GM18499 (cell line): ENCODE measurements at regions not wholly inside any gene's neighbourhood (a gene's known extent, or its start where the extent isn't known, plus 50 kb on each side); places are given as distances from the start of the nearest gene placed in this dataset.

Experiments used
- ATAC-seq: cut with Tn5 transposase; IDR thresholded peaks from one replicate; pipeline ENCODE4 v1.9.1; 2021; ENCODE audit warnings: moderate number of reproducible peaks; ENCODE audit not compliant: insufficient read depth, unreplicated experiment

DNA sequence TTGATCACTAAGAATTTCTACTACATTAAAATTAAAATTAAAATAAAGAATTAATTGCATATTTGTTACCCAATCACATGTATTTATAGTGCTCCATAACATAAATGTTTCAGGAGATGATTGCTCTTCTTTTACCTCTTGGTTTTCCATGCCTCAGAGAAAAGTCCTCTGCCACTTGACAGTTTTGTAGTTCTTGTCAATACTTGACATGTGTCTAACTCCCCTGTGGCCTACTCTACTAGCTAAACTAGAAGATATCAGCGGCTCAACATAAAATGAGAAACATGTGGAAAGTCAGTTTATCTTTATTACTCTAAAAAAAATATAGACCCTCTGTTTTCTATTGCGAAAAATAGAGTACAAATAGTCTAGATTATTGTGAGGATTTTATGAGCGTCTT lies 650.6 kb upstream of the NUDT12 start:
- ATAC-seq, result no peak

DNA sequence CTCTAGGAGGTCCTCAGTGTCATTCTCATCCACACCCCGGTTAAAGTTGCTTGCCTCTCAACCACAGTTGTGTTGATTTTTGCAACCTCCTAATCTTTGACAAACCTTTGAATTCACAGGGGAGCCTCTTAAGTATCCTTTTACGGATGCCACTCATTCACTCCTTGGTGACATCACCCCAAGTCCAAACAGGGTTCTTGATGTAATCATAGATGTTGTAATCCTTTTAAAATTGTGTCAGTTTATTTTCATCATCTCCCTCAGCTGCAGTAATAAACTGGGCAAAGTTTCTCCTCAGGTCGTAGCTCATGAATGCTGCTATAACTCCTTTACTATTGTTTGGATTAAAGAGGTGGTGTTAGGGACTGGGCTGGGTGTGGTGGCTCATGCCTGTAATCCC lies 637.2 kb upstream of the NUDT12 start:
- ATAC-seq, result no peak

DNA sequence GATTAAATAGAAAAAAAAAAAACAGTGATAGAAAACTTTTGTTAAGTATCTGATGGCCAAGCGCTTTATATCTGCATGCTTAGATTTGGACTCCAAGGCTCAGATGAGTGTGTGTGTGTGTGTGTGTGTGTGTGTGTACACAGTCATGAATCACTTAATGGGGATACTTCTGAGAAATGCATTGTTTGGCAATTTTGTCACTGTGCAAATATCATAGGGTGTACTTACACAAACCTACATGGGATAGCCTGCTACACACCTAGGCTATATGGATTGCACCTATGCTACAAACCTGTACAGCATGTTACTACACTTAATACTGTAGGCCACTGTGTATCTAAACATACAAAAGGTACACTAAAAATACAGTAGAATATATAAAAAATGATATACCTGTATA lies 635.6 kb upstream of the NUDT12 start:
- no peak for ATAC-seq

DNA sequence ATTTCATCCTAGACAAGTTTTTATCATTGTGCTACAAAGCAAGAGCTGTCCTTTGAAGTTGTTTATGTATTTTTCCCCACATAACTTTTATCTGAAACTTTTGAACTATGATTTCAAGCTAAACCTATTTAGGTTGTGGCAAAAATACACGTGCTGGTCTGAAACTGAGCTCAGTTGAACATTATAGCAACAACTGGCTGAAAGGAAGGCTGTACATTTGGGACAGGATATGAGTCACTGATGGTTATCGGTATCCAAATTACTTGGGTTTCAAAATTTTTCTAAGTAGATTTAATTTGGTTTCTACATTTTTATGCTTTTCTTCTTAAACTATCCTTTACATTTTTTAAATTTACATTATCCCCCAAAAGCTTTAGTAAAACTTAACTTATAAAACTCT lies 627.3 kb upstream of the NUDT12 start:
- ATAC-seq, result no peak

DNA sequence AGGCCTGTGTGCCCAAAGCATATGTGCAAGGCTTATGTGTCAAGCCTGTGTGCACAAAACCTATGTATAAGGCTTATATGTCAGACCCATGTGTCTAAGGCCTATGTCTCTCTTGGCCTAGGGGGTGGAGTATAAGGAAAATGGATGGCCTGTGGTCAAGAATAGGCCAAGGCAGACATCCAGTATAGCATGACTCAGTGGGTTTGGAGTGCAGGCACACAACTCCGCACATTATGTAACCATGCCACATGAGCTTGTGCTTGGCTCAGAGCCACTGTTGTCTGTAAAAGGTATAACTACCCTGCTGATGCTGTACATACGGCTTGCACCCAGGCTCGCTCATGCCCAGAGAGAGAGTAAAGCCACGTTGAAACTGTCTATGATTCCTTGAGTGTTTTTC lies 626.4 kb upstream of the NUDT12 start:
- no peak for ATAC-seq

DNA sequence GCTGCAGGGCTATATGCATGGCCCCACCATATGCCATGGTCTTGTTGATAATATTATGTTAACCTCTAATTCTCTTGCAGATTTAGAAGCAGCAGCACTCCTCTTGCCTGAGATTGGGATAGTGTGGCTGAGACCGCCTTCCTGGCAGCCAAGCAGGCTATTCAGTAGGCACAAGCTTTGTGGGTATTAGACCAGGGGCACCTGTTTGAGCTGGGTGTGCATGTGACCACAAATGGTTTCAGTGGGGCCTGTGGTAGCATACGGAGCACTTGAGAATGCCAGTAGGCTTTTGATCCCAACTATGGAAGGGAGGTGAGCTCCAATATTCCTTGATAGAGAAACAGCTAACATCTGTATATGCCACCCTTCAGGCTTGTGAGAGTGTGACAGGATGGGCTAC lies 625.1 kb upstream of the NUDT12 start:
- no peak for ATAC-seq

DNA sequence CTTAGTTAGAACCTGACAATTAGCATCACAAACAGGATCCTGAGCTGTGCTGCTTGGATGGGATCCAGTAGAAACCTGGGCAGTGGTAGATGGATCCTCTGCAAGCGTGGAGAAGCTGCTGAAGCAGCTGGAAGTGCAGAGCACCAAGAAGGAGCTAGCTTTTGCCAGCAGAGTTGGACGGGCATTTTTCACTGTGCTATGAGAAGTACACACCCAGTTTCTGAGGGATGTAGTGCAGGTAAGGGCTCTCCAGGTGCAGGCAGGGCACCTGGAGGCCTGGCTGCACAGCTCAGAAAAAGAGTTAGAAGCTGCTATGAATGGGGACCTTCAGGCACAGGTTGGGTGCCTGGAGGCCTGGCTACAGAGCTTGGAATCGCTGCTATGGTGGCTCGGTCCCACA lies 623.9 kb upstream of the NUDT12 start:
- ATAC-seq, result no peak

DNA sequence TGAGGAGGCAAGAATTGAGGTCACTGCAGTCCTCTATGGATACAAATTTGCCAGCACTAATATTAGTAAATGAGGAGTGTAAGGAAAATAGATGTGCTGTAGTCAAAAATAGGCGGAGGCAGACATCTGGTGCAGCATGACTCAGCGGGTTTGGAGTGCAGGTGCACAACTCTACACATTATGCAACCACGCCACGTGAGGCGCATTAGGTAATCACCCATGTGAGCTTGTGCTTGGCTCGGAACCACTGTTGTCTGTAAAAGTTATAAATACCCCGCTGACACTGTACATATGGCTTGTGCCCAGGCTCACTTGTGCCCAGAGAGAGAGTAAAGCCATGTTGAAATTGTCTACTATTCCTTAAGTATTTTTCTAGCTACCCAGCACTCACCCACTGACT lies 623.5 kb upstream of the NUDT12 start:
- ATAC-seq, result no peak

DNA sequence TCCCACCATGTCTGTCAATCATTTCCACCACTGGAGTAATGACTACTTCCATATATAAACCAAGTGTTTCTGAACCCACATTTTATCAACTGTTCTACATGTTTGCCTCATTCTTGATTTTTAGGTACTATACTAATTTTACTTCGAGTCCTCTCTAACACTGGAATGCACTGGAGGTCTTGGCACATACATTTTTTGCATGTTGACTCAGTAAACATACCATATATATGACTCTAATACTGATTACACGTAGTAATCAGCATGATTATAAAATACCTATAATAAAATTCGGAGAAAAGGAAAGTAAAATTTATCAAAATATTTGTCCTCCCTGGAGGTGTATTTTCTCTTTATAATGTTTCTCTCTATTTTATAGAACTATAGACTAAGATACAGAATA lies 621.7 kb upstream of the NUDT12 start:
- no peak for ATAC-seq

DNA sequence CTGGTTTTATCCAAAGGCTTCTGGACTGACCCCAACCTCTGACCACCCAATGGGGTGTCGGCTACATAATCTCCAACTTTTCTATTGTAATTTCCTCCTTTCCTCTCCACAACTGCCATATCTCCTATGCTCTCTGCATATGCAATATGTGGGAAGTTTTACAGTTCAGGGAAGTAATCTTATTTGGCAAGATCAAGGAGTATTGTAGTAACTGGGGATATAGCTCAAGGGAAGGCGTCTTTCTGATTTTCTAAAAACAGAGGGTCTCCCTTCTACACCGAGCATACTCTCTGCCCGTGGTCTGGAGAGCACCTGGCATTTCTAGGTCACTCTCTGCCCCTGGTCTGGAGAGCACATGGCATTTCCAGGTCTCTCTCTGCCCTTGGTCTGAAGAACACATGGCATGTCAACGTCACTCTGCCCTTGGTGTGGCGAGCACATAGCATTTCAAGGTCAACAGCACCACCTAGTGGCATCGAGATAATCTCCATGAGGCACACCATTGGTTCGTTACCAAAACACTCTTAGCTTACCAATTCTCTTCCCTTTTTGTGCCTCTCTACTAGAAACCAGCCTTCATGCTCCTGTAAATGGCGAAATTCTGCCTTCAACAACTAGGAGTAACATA lies 616.4 kb upstream of the NUDT12 start:
- no peak for ATAC-seq

DNA sequence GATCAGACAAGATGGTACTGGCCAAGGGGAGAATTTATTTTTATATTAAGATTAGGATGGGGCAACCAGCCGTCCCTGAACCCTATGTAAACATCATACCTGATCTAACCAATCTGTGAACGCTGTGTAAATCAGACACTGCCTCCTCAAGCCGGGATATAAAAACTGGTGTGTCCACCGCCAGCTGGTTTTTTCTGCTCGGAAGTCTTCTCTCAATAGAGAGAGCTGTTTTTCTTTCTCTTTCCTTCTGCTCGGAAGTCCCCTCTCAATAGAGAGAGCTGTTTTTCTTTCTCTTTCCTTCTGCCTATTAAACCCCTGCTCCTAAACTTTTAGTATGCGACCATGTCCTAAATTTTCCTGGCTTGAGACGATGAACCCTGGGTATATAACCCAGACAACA lies 615.5 kb upstream of the NUDT12 start:
- no peak for ATAC-seq

DNA sequence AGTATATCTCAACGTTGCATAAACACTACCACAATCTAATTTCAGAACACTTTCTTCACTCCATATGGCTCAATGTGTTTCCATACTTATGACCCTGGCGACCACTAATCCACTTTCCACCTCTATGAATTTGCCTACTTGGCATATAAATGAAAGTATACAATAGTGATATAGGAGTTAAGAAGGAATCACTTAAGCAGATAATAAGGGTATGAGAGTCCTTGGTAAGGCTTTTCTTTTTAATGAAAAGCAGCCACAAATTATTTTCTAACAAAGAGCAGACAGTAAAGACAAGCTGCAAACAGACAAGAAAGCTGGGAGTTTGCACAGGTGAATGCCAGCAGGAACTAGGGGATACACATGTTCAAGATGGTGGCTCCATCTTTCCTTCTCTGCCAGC lies 615.1 kb upstream of the NUDT12 start:
- ATAC-seq, result no peak

DNA sequence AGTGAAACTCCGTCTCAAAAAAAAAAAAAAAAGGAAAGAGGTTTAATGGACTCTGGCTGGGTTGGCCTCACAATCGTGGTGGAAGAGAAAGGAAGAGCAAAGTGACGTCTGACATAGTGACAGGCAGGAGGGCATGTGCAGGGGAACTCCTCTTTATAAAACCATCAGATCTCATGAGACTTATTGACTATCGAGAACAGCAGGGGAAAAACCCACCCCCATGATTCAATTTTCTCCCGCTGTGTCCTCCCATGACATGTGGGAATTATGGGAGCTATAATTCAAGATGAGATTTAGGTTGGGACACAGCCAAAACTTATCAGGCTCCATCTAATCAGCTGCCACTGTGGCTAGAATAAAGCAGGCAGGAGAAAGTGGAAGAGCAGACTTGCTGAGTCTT lies 610.4 kb upstream of the NUDT12 start:
- ATAC-seq, result no peak

DNA sequence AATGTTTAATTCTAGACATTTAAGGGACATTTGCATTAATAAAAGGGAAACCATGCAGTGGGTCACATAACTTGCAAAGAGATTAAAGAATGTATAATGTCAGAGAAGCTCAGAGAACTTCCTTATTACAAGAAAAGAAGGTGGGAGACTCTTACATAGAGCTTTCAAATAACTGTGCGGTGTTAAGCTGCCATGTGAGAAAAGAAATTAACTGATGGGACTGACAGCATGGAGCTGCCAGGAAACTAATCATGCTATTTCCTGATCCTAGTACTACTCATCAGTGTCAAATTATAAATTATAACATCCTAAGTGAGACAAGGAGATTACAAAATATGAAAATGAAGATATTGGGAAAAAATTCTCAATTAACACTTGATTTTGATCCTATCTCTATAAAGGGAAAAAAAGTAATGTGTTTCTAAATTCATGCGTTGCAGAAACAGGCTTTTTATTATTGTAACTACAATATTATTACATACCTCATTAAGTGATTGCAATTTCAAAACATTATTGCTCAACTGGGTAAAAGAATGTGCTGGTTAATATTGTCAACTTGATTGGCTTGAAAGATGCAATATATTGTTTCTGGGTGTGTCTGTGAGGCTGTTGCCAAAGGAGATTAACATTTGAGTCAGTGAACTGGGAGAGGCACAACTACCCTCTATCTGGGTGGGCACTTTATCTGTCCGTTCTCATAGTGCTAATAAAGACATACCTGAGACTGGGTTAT lies 609.5 kb upstream of the NUDT12 start:
- ATAC-seq, result no peak

DNA sequence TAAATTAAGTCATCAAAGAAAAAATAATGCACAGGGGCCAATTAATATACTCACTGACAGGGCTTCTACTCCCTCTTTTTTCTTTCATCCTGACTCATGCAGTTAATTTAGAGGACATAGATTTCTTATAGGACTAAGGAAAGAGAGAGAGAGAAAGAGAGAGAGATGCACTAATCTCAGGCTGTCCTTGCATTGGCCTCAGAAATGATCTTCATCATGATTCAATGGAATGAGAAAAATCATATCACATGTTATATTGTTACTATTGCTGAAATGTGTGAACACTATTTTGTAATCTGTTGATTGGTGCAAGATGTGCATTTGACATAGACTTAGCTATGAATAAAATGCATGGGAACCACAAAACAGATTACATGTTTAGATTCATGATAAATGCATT lies 608.3 kb upstream of the NUDT12 start:
- ATAC-seq, result no peak

DNA sequence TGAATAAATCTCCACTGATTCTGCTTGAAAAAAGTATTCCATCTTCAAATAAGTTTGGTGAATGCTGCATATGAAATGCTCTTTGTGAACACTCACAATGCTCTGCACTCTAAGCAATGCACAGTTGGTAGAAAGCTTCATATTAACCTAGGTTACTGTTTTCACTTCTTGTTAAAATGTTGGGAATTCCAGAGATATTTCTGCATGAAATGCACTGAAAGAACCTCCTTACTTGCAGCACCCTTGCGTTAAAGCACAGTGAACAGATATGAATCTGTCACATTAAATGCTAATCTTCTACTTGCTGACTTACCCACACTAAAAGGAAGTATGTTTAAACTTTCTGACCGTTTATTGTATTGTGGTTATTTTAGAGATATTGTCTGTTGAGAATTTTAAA lies 584.1 kb upstream of the NUDT12 start:
- ATAC-seq, result no peak

DNA sequence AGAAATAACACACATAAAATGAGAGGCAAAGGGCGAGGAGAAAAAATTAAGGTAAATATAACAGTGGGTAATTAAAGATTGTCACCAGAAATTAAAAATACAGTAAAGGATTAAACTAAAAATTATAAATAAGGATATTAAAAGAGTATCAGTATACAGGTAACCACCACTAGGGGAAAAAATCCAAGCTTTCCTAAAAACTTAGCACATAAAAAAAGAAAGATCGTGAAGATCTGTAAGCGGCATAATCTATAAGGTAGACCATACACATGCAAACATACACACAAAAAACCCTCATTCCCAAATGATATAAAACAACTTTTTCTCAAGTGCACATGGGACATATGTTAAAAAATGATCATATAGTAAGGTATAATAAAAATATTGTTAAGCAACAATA lies 577.3 kb upstream of the NUDT12 start:
- ATAC-seq, result no peak

DNA sequence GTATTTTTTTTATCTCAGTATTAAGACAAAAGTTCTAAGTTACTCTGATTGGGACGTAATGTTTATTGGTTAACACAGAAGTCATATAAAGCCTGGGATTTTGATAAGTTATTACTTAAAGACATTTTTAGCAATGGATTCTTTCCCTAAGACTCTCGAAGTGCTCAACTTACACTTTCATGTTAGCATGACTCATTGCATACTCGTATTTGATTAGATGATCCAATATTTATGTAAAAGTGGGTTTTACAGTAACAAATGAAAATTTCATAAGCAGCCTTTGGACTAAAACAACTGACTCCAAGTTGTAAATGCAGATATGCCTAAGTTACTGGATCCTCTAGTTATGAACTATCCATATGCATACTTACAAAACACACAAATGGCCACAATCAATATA lies 567.7 kb upstream of the NUDT12 start:
- no peak for ATAC-seq

DNA sequence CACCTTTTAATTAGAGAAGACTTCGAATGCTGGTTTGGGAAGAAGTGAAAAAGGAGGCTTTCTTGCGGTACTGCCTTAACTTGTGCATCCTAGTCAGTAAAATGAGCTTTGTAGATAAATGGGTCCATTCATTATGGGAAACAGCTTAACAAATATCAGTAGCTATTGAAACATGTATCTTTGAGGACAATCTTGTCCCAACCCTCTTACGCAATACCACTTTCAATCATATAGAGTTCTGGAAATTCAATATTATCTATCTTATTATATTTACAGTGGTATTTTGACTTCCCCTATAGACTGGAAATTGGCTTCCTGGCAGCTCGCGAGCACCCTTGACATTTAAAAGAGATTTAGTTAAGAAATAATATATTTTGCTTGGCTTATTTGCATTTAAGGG lies 565.8 kb upstream of the NUDT12 start:
- no peak for ATAC-seq

DNA sequence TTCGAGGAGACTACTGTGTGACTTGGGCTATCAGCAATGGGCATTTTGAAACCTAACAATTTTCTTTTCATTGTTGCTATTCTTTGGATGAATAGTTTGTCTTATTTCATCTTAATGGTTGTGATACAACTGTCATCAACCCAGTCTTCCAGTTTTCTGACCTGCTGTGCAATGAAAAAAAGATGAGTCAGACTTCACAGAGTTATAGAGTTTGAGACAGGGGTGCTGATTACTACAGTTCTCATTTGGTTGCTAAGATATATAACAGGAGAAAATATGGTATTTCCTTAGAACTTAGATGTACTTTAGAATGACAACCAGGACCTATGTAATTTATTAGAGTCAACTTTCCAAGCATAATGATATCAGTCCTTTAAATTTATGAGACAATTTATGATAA lies 564.4 kb upstream of the NUDT12 start:
- no peak for ATAC-seq

DNA sequence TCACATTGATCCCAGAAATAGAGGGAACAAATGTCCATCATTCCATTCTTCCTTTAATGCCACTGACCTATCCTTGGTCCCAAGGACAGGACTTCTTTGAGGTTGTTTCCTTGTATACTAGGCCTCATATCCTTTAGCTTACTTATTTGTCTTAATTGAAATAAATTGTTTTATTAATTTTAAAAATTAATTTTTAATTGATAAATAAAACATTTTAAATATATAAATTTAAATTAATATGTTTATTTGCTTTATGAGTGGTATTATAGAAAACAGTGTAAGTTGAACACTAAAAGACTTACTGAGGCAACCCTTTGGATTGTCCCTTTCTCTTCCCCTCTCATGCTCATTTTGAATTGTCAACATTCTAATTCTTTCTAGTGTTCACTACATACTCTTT lies 556.9 kb upstream of the NUDT12 start:
- ATAC-seq, result no peak

DNA sequence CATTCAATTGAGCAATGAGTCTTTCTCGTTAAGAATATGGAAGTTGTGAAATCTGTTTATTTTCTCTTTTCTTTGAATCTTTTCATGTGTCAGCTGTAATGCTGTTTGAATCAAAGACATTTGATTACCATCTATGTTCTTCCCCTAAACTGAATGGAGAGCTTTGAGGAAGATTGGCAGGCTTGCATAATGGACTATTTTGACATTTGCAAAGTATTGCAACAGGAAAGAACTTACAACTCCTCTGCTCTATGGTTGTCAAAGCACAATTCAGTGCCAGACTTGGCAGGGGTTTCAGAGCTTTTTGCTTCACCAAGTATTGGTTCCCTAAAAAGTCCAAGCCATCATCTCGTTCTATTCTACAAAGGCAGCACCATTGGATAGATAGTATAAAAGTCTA lies 549.0 kb upstream of the NUDT12 start:
- no peak for ATAC-seq
